Aorta (tissue), 5 donors: ENCODE measurements at regions not wholly inside any gene's neighbourhood (a gene's known extent, or its start where the extent isn't known, plus 50 kb on each side); places are given as distances from the start of the nearest gene placed in this dataset.

Source experiments
- ATAC-seq: fragments of 200-7000 bp; cut with Tn5 transposase; one replicate; pipeline ENCODE4 v1.9.1; 2022; ENCODE audit warnings: moderate library complexity; ENCODE audit not compliant: low FRiP score
- DNase-seq, 2 donors: peaks; one replicate each; pipeline ENCODE4 v3.0.0-alpha.2; 2020
- H3K27ac ChIP-seq, 2 donors: one replicate each; pipeline ENCODE4 v1.5.1; 2013; ENCODE audit warnings: low read length in 2 of 2, mild to moderate bottlenecking in 2 of 2, moderate library complexity in 2 of 2, control low read depth in 1 of 2, inconsistent platforms in 1 of 2, low read depth in 1 of 2
- H3K27me3 ChIP-seq, 2 donors: one replicate each; pipeline ENCODE4 v1.6.1; 2013; ENCODE audit warnings: control low read depth in 1 of 2, low read length in 1 of 2, mild to moderate bottlenecking in 1 of 2, moderate library complexity in 1 of 2; ENCODE audit not compliant: insufficient read depth in 2 of 2, control insufficient read depth in 1 of 2
- H3K36me3 ChIP-seq, 2 donors: one replicate each; pipeline ENCODE4 v1.6.1; 2013; ENCODE audit warnings: control low read depth in 1 of 2, low read length in 1 of 2, mild to moderate bottlenecking in 1 of 2; ENCODE audit not compliant: insufficient read depth in 2 of 2, control insufficient read depth in 1 of 2
- H3K4me1 ChIP-seq, 2 donors: one replicate each; pipeline ENCODE4 v1.6.1; 2013; ENCODE audit warnings: low read length in 2 of 2, control low read depth in 1 of 2, mild to moderate bottlenecking in 1 of 2, moderate library complexity in 1 of 2; ENCODE audit not compliant: insufficient read depth in 2 of 2, control insufficient read depth in 1 of 2
- H3K4me3 ChIP-seq, 2 donors: one replicate each; pipeline ENCODE4 v1.5.1; 2013; ENCODE audit warnings: low read length in 2 of 2, control low read depth in 1 of 2, mild to moderate bottlenecking in 1 of 2
- H3K9me3 ChIP-seq: one replicate; pipeline ENCODE4 v1.6.1; 2013; ENCODE audit warnings: mild to moderate bottlenecking, low read length; ENCODE audit not compliant: control insufficient read depth
- whole genome bisulfite sequencing, 2 donors: extraction: QIAGEN DNeasy Blood & Tissue Kit; methylation state at CpG; one replicate each; pipeline ENCODE4 v1.1.7; 2013; 5-methylcytosine and 5-hydroxymethylcytosine counted together
- intact Hi-C, 2 donors: fragments of 100-400 bp; cut with DNase I; formaldehyde crosslinking; loops; one replicate each; pipeline versions ENCODE4 v1.14.2 to v1.15.0; 2022
- donor health status: healthy with polysubstance abuse.
- donor health status: Bipolar disorder and iron deficiency.
- donor health status: DM: no; HTN: no; CAD: no.
- donor health status: DM: no; HTN: no; CAD: no.
- donor health status: DM: yes; HTN: yes; CAD: no.

DNA sequence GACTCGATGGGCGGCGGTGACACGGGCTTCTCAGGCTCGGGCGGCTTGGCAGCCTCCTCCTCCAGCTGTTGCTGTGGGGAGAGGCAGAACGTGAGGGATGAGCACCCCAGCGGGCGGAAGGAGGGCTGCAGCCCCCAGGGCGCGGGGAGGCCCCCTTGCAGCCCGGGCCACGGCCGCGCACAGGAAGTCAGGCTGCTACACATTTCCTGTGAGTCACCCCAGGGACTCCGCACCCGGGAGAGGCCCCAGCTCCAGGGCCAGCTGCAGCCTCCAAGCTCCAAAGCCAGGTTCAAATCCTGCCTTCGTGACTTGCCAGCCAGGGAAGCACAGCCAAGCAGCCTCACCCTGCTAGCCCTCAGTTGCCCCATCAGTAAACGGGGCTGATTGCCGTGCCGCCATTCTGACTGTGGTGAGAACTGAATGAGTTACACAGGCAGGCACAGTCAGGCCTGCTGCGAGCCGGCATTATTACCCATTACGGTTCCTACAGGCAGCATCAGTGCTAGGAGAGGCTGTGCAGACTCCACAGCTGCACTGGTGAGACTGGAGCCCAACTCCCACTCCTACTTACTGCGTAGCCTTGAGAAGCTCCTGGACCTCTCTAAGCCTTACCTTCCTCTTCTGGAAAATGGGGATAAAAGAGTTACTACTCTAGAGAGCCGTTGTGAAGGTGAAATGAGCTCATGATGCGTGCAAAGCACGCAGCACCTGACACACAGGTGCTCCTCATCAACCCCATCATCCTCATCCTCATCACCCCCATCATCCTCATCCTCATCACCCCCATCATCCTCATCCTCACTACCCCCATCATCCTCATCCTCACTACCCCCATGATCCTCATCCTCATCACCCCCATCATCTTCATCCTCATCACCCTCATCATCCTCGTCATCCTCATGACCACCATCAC lies 100.9 kb downstream of the NCOR2 start:
- Histone ChIP-seq H3K36me3 (peaks cover 0 to 10% of the 10 kb centered on the region in 2 donors), H3K27me3 (no peaks in the 10 kb centered on the region), H3K9me3 (no peaks in the 10 kb centered on the region), H3K4me1 (no peaks in the 10 kb centered on the region), H3K4me3 (no peak overlapping the region), H3K27ac (no peak overlapping the region)
- peak; percentile 79 to 82 for DNase-seq
- 82 to 88% methylated on average over 25 to 29 of the region's 29 CpGs for WGBS, 2 donors
- intact Hi-C loops: no loop called here
- peak; percentile 56 for ATAC-seq

DNA sequence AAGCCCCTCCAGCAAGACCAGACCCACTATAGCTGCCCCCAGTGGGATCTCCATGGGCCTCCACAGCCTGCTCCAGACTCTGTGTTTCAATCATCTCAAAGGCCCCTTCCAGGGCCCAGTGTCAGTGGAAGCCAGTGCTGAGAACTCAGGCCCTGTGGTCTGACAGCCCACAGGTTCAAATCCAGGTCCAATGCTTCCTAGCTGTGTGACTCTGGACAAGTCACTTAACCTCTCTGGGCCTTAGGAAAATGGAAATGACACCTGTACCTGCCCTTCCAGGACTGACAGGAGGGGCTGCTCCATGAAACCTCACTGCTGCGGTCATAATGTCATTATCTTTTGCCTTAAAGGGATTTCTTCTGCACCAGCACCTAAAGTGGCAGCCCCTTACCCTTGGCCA lies 101.9 kb downstream of the NCOR2 start:
- H3K9me3 ChIP-seq: no peaks in the 10 kb centered on the region
- WGBS, 2 donors: 99 to 100% methylated on average over 1 of the region's 1 CpG
- no peak overlapping the region for H3K4me3 ChIP-seq
- no peak for DNase-seq
- peaks cover 0 to 8% of the 10 kb centered on the region in 2 donors for H3K36me3 ChIP-seq
- ATAC-seq: no peak
- H3K27ac ChIP-seq: no peak overlapping the region
- no peaks in the 10 kb centered on the region for H3K4me1 ChIP-seq
- intact Hi-C loops: no loop called here
- no peaks in the 10 kb centered on the region for H3K27me3 ChIP-seq

DNA sequence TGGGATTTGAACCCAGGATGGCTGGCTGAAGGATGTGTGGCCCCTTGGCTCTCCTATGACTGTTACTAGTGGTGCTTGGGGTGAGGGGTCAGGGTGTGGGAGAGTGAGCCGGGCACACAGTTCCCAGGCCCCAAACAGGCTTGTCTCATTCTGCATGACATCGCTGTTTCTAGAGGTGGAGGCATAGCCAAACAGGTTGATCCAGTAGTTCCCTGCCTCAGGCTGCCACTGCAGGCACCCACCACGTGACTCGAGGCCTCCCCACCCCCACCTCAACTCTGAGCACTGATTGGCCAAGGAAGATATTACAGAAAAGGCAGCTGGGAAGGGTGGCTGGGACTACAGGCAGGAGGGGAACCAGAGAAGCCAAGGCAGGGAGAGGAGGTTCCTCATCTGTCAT lies 102.6 kb downstream of the NCOR2 start:
- Histone ChIP-seq H3K4me3 (no peak overlapping the region), H3K27ac (no peak overlapping the region), H3K4me1 (no peaks in the 10 kb centered on the region), H3K36me3 (peaks cover 0 to 8% of the 10 kb centered on the region in 2 donors), H3K27me3 (no peaks in the 10 kb centered on the region), H3K9me3 (no peaks in the 10 kb centered on the region)
- DNase-seq (no peak), ATAC-seq (no peak)
- intact Hi-C loops: no loop called here
- 93 to 97% methylated on average over 4 of the region's 4 CpGs for WGBS, 2 donors

DNA sequence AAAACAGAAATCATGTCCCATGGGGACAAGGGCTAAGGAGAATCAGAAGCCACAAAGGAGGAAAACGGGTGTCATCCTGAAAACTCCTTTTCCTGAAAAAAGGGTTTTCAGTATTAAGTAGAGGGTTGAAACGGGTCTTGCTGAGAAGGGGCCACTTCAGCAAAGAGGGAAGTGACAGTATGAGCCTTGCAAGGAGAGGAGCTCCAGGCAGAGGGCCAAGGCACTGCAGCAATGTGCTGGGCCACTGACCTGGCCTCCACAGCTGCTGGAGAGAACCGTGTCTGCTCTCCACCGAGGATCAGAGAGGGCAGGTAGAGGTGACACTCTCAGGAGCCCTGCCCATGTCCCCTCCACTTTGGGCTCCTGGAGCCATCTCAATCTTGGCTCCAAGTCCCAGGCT lies 103.3 kb downstream of the NCOR2 start:
- H3K4me3 ChIP-seq: no peak overlapping the region
- DNase-seq: peak in 1 of 2 donors; percentile 32
- H3K36me3 ChIP-seq: peaks cover 0 to 8% of the 10 kb centered on the region in 2 donors
- H3K4me1 ChIP-seq: no peaks in the 10 kb centered on the region
- H3K27me3 ChIP-seq: no peaks in the 10 kb centered on the region
- no peak for ATAC-seq
- 67% methylated on average over 4 of the region's 4 CpGs for WGBS, 2 donors
- H3K27ac ChIP-seq: no peak overlapping the region
- intact Hi-C loops: no loop called here
- no peaks in the 10 kb centered on the region for H3K9me3 ChIP-seq

DNA sequence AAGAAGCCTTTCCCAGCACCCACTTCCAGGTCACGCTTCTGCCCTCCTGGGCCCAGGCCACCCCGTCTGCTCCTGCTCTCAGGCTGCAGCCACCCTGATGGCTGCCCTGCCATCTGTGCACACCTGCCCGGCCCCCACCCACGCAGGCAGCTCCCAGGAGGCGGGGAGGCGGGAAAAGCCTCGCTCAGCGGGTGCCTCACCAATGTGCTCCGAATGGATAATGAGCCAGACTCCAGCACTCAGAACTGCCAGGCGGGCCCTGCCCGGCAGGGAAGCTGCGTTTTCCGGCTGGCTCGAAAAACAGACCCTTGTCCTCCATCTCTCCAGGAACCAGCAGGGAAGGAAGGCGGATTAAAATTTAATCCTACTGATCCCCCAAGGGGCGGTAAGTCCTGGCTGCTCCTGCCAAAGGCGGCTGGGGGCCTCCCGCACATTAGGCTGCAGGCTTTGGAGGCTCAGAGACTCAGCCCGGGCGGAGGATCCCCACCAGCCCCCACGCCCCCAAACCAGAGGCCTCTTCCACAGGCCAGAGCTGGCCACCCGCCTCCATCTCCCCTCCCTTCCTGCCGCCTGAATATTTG lies 104.0 kb downstream of the NCOR2 start:
- Histone ChIP-seq H3K9me3 (no peaks in the 10 kb centered on the region), H3K4me3 (no peak overlapping the region), H3K27me3 (no peaks in the 10 kb centered on the region), H3K27ac (no peak overlapping the region), H3K4me1 (no peaks in the 10 kb centered on the region), H3K36me3 (peaks cover 0 to 8% of the 10 kb centered on the region in 2 donors)
- ATAC-seq: no peak
- WGBS, 2 donors: 85 to 88% methylated on average over 23 of the region's 23 CpGs
- DNase-seq: peak in 1 of 2 donors; percentile 64
- intact Hi-C loops: no loop called here

DNA sequence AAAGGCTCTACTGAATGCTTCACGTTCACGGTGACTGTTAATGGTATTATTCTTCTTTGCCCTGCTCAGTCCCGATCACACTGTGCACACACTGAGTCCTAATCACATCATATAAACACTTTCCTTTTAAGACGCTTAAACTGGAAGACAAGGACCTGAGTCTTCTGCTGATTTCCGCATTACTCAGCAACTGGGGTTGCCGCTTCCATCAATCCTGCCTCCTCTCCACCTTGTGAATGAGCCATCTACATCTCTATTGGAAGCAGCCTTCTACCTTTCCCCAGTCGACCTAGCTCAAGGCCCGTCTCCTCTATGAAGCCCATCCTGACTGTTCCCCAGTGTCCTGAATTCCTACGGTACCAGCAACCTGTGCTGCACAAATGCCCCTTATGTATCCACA lies 104.7 kb downstream of the NCOR2 start:
- no peak for ATAC-seq
- intact Hi-C loops: no loop called here

DNA sequence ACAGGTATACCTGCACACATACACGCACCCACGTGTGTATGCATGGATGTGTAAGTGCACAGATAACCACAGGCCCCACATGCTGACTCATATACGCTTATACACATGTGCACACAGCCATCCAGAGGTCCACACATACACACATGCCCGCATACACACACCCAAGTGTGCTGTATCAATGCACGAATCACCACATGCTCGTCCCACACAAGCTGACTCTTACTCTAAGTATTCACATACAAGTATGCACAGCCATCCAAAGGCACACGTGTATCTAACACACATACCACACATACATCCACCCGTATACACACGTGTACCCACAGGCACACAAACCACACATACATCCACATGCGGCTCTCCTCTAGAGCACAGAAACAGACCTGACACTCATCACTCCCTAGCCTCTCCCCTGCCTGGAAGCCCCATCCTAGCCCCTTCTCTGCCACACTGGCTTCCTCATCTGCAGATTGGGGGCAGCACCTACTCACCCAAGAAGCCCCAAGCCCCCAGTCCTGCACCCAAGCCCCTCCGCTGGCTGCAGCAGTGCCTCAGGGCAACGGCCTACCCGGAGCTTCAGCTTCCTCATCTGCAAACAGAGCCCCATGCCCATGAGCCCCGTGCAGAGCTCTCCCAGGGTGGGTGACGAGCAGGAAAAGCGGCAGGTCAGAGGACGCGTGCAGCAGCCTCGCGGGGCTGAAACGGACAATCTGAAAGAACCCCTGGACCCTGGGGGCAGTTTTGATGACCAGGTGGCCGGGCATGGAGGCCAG lies 105.4 kb downstream of the NCOR2 start:
- H3K27me3 ChIP-seq: no peaks in the 10 kb centered on the region
- no peaks in the 10 kb centered on the region for H3K4me1 ChIP-seq
- H3K27ac ChIP-seq: no peak overlapping the region
- no peaks in the 10 kb centered on the region for H3K9me3 ChIP-seq
- H3K4me3 ChIP-seq: no peak overlapping the region
- intact Hi-C loops: no loop called here
- ATAC-seq: no peak
- 83 to 85% methylated on average over 22 of the region's 22 CpGs for WGBS, 2 donors
- H3K36me3 ChIP-seq: peaks cover 0 to 8% of the 10 kb centered on the region in 2 donors
- peak in 1 of 2 donors; percentile 70 for DNase-seq

More for the DNA sequence above, 104.7 kb downstream of the NCOR2 start:
- no peak for DNase-seq
- Histone ChIP-seq H3K4me1 (no peaks in the 10 kb centered on the region), H3K9me3 (no peaks in the 10 kb centered on the region), H3K27ac (no peak overlapping the region), H3K36me3 (peaks cover 0 to 8% of the 10 kb centered on the region in 2 donors), H3K27me3 (no peaks in the 10 kb centered on the region), H3K4me3 (no peak overlapping the region)
- 84 to 86% methylated on average over 9 of the region's 9 CpGs for WGBS, 2 donors

DNA sequence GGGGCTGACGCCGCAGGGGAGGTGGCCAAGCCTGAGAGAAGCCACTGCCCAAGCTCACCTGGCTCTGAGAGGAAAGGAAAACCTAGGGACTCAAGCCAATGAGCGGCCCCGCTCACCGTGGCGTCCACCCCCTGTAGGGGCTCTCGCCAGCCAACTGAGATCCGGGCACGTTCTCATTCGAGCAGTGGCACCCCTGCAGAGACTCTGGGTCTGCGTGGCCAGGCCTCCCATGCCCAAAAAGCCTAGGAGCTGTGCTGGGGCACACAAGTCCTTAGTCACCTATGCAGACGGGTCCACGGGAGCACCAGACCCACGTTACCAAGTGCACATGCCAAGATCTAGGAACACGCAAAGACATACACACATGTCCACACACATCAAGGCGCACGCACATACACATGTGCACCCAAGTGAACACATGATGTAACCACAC lies 106.2 kb downstream of the NCOR2 start:
- DNase-seq (peak; percentile 38 to 66), ATAC-seq (no peak)
- H3K27me3 ChIP-seq: no peaks in the 10 kb centered on the region
- intact Hi-C loops: no loop called here
- peaks cover 0 to 6% of the 10 kb centered on the region in 2 donors for H3K36me3 ChIP-seq
- H3K27ac ChIP-seq: no peak overlapping the region
- WGBS, 2 donors: 91% methylated on average over 17 of the region's 17 CpGs
- H3K4me1 ChIP-seq: no peaks in the 10 kb centered on the region
- no peaks in the 10 kb centered on the region for H3K9me3 ChIP-seq
- no peak overlapping the region for H3K4me3 ChIP-seq
